Type B pancreatic cell (in vitro differentiated cells): ENCODE measurements at regions not wholly inside any gene's neighbourhood (a gene's known extent, or its start where the extent isn't known, plus 50 kb on each side); places are given as distances from the start of the nearest gene placed in this dataset.

Source experiments
- DNase-seq: peaks from one replicate; pipeline ENCODE4 v3.0.0; 2021; ENCODE audit warnings: mixed read lengths; ENCODE audit not compliant: unreplicated experiment; ENCODE audit errors: extremely low spot score
- H3K27ac Mint-ChIP-seq: 2 replicates; pipeline ENCODE4 v1.8.0; 2021; ENCODE audit warnings: mild to moderate bottlenecking, mixed read lengths
- H3K27me3 Mint-ChIP-seq: 2 replicates; pipeline ENCODE4 v1.8.0; 2021; ENCODE audit warnings: mixed read lengths
- H3K36me3 Mint-ChIP-seq: 2 replicates; pipeline ENCODE4 v1.8.0; 2021; ENCODE audit warnings: mixed read lengths
- H3K4me1 Mint-ChIP-seq: one replicate; pipeline ENCODE4 v1.8.0; 2021; ENCODE audit warnings: mixed read lengths; ENCODE audit not compliant: unreplicated experiment
- H3K4me3 Mint-ChIP-seq: 2 replicates; pipeline ENCODE4 v1.8.0; 2021; ENCODE audit warnings: mild to moderate bottlenecking, mixed read lengths
- H3K9me3 Mint-ChIP-seq: 2 replicates; pipeline ENCODE4 v1.8.0; 2021; ENCODE audit warnings: mixed read lengths
- TF ChIP-seq, protein P1 (sequence below): fragments of 200-600 bp; sonication (generic); conservative IDR thresholded peaks from 2 replicates; pipeline ENCODE4 v1.5.0; 2021; ENCODE audit warnings: antibody characterized with exemption, mild to moderate bottlenecking

DNA sequence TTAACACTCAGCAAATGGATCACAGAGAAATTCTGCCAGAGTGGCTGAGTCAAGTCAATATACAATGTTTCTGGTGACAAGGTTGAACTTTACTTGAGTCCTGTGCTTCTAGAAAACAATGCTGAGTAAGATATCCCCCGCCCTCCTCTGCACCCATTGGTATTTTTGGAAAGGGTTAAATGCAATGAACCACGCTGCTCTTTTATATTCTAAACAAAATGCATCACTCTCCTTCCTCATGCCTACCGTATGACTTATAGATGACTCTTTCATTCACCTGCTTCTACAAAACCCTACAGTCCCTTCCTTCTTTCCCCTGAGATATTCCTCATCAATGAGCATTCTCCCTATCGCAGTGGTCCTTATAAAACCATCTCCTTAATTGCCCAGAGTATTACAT is 168.8 kb downstream of the TXNL1 start:
- peaks cover 12% of the 10 kb centered on the region for H3K9me3 Mint-ChIP-seq

DNA sequence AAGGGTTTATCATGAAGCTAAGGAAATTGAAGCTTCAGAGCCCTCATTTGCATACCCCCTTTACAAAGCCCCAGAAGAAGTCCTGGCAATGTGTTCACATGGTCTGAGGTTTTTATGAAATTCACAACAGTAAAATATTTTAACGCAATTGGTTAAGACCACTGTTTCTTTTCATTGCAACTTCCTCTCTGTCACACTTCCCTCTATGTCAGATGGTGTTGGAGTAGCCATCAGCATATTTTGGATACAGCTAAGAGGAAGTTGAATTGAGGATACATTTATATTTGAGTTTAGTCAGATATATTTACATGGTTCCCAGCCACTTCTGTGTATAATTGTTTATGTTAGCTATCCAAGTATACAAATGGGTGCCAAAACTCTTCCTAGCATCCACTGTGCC is 170.0 kb downstream of the TXNL1 start:
- H3K27me3 Mint-ChIP-seq, result no peaks in the 10 kb centered on the region
- peaks cover 17% of the 10 kb centered on the region for H3K9me3 Mint-ChIP-seq
- no peak for DNase-seq
- H3K36me3 Mint-ChIP-seq, result no peaks in the 10 kb centered on the region
- H3K4me1 Mint-ChIP-seq, result no peaks in the 10 kb centered on the region
- no peak overlapping the region for H3K27ac Mint-ChIP-seq
- H3K4me3 Mint-ChIP-seq, result no peak overlapping the region
- TF ChIP-seq, protein P1, sequence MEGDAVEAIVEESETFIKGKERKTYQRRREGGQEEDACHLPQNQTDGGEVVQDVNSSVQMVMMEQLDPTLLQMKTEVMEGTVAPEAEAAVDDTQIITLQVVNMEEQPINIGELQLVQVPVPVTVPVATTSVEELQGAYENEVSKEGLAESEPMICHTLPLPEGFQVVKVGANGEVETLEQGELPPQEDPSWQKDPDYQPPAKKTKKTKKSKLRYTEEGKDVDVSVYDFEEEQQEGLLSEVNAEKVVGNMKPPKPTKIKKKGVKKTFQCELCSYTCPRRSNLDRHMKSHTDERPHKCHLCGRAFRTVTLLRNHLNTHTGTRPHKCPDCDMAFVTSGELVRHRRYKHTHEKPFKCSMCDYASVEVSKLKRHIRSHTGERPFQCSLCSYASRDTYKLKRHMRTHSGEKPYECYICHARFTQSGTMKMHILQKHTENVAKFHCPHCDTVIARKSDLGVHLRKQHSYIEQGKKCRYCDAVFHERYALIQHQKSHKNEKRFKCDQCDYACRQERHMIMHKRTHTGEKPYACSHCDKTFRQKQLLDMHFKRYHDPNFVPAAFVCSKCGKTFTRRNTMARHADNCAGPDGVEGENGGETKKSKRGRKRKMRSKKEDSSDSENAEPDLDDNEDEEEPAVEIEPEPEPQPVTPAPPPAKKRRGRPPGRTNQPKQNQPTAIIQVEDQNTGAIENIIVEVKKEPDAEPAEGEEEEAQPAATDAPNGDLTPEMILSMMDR, result no peak

More for the DNA sequence above, 168.8 kb downstream of the TXNL1 start:
- Mint-ChIP-seq H3K36me3 (no peaks in the 10 kb centered on the region), H3K4me1 (peaks cover 4% of the 10 kb centered on the region), H3K27me3 (no peaks in the 10 kb centered on the region), H3K27ac (no peak overlapping the region), H3K4me3 (no peak overlapping the region)
- DNase-seq, result no peak
- TF ChIP-seq, protein P1, result no peak

DNA sequence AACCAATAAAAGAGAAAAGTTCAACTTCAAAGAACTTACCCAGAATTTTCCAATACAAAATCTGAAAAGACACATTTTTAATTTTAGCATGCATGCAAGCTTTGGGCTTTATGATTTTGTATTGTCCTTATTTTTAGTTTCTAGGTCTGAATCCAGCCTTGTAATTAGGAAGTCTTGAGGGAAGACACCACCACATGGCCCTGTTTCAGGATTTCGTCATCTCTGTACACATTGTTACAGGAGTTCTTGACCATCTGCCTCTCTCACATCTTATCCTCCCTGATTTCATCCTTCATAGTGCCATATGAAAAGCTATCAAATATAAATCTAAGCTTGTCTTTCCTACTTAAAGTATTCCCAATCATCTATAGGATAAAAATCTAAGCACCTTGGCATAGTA is 176.1 kb downstream of the TXNL1 start:
- Mint-ChIP-seq H3K9me3 (peaks cover 17% of the 10 kb centered on the region), H3K36me3 (no peaks in the 10 kb centered on the region)
- TF ChIP-seq, protein P1, result no peak

DNA sequence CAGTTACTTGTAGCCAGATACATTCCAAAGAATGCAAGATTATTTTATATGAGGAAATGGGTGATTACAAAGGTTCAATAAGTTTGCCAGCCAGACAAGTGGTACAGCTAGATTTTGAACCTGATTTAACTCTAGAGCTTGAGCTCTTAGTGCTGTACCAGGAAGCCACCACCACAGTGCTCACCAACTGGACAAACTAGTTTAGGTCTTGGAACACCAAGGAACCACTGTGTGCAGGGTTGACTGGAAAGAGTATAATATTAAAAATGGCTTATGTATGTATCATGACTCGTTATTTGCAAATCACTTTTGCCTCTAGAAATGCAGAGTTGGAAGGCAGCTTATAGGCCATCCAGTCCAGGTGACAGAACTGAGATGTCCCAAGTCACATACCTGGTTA is 177.2 kb downstream of the TXNL1 start:
- TF ChIP-seq, protein P1, result no peak
- H3K27me3 Mint-ChIP-seq, result peaks cover 4% of the 10 kb centered on the region
- H3K4me1 Mint-ChIP-seq, result peaks cover 7% of the 10 kb centered on the region
- H3K27ac Mint-ChIP-seq, result no peak overlapping the region
- no peak for DNase-seq
- no peak overlapping the region for H3K4me3 Mint-ChIP-seq
- peaks cover 17% of the 10 kb centered on the region for H3K9me3 Mint-ChIP-seq
- no peaks in the 10 kb centered on the region for H3K36me3 Mint-ChIP-seq

More for the DNA sequence above, 176.1 kb downstream of the TXNL1 start:
- Mint-ChIP-seq H3K27ac (no peak overlapping the region), H3K4me1 (peaks cover 7% of the 10 kb centered on the region), H3K4me3 (no peak overlapping the region), H3K27me3 (peaks cover 4% of the 10 kb centered on the region)
- DNase-seq, result no peak

DNA sequence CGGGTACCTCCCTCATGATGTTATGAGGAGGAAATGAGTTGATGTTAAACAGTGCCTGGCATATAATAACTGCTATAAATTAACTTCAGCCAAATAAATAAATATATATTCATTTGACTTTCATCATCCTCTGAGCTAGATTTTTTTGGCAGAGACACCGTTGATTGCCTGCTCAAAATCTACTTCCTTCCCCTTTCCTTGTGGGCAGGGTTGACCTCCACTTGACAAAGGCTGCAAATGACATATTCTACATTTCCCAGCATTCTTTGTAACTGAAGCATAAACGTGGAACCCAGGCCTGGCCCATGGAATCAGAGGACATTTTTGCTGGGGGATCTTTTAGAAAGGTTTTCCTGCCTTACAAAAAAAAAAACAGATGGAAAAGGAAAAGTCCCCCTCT is 177.8 kb downstream of the TXNL1 start:
- H3K27ac Mint-ChIP-seq, result no peak overlapping the region
- H3K9me3 Mint-ChIP-seq, result peaks cover 14% of the 10 kb centered on the region
- TF ChIP-seq, protein P1, result no peak
- peaks cover 7% of the 10 kb centered on the region for H3K4me1 Mint-ChIP-seq
- no peak for DNase-seq
- H3K4me3 Mint-ChIP-seq, result no peak overlapping the region
- H3K36me3 Mint-ChIP-seq, result no peaks in the 10 kb centered on the region
- peaks cover 4% of the 10 kb centered on the region for H3K27me3 Mint-ChIP-seq
